Erythroblast (primary cell): ENCODE measurements at regions not wholly inside any gene's neighbourhood (a gene's known extent, or its start where the extent isn't known, plus 50 kb on each side); places are given as distances from the start of the nearest gene placed in this dataset.

Experiments
- DNase-seq, 2 experiments: peaks; one replicate each; lab custom pipeline; 2025; lab: John Stamatoyannopoulos, UW
- GATA1 ChIP-seq: IDR thresholded peaks from 2 replicates; pipeline ENCODE4 v1.6.1; 2011; ENCODE audit warnings: low read depth, mild to moderate bottlenecking, control low read depth, low read length, moderate library complexity
- POLR2A ChIP-seq: IDR thresholded peaks from 2 replicates; pipeline ENCODE4 v1.6.1; 2011; ENCODE audit warnings: mild to moderate bottlenecking, low read length

DNA sequence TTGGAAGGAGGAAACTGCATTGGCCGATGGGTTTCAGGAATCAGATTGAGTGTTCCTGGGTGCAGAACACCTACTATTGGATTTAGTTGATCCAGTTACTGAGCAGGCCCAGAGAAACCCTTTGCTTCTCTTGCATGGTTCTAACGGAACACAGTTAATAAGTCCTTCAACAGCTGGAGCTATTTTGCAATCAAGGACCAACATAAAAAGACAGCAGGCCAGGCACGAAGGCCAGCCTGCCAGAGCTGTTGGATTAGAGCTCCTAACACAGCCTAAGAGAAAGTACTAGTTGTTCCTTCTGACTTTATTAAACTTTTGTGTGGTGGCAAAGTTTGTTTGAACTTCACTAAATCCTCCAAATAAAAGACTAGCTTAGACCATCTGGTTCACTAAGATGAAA is 148.0 kb upstream of the LMO4 start:
- DNase-seq, result no peak
- TF ChIP-seq GATA1 (no peak), POLR2A (no peak)

DNA sequence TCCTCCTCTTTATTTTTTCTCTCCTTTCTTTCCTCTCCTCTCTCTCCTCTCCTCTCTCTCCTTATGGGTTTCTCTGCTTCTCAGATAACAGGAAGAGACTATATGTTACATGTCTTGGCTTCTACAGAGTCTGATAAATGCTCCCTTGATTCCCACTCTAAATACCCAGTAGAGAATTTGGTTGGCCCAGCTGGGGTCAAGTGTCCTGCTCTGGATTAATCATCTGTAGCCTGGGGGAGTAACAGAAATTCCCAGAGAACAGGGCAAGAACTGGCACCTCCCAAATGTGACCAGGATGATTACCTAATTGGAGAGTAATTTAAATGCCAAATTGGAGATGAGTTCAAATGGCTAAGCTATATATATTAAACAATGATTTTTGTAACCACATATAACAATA is 146.1 kb upstream of the LMO4 start:
- DNase-seq, result no peak
- TF ChIP-seq POLR2A, result no peak
- TF ChIP-seq GATA1, result no peak

DNA sequence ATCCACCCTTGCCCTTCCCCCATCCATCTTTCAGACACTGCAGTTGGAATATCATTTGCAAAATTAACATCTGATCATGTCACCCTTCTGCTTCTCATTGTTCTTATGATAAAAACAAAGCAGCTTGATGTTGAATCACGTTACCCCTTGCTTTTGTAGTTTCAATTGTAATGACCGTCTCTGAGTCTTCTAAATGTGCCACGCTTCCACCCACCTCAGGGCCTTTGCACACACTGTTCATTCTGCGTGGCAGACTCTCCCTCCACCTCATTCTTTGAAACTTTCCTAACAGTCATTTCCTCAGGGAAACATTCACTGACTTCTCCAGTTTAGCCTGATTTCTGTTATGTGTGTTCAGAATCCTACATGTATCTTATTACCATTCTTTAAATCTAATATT is 143.6 kb upstream of the LMO4 start:
- no peak for TF ChIP-seq POLR2A
- no peak for TF ChIP-seq GATA1
- DNase-seq, result no peak

DNA sequence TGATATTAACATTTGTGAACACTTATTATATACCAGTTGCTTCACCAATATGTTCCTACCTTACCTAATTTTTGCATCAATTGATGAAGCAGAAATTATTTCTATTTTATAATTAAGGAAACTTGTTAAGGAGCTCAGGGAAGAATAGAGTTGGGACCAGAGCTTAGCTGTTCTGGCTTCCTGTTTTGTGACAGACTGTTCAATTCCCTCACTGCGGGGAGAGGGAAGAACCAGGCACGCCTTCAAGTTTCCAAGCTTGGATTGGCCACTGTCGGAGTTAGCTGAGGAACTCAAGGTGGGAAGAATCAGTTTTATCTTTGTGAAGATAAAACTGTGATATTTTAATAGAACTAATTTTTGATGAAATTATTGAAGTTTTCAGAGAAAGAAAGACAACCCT is 142.3 kb upstream of the LMO4 start:
- no peak for DNase-seq
- TF ChIP-seq POLR2A (no peak), GATA1 (no peak)

DNA sequence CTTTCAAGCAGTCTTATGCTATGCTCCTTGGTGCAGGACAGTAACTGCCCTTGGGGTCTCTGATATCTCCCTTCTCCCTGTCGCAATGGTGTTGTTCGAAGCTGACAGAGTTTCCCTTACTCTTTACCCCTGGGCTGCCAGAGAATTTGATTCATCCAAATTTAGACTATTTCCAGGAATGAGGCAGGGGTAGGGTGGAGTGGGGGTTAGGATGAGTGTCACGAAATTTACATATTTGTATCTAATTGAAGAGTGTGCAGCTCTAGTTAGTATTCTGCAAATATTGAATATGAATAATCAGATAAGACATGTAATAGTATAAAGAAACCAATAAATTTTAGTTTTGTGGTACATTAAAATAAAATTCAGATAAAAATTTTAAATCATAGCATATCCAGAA is 140.0 kb upstream of the LMO4 start:
- DNase-seq, result no peak
- TF ChIP-seq POLR2A (no peak), GATA1 (no peak)

DNA sequence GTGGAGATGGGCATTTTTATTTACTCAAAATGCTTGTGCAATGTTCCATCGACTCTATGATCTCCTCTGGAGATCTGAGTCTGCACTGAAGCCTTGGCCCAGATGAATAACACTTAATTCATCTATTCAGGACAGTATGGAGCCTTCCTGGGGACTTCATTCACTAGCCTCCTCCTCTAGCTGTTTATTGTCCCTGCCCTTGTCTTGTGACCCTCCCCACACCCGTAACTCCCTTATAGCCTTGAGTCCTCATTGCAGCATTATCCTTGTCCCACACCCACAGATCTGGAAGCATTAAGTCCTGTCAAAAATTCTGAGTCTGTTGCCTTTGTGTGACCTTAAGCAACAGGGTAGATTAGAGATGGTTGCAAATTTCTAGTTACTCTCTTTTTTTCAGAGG is 138.3 kb upstream of the LMO4 start:
- TF ChIP-seq POLR2A (no peak), GATA1 (no peak)
- no peak for DNase-seq

DNA sequence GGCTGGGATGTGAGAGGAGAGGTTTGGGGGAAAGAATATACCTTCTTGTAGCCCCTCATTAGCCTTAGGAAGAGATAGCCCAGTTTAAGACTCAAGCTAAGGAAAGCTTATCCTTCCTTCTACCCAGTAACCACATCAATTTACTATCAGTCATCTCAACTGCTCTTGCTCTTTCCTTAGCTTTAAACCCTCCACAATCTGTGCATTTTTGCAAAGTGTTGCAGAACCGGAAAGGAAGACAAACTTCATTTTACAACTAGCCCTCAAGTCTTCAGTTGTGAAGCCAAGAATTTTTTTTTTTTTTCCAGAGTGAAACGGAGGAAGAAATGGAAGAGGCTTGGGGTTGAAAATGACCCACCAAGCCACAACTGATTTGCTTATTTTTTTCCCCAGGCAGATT is 137.0 kb upstream of the LMO4 start:
- TF ChIP-seq POLR2A (no peak), GATA1 (no peak)
- no peak for DNase-seq

DNA sequence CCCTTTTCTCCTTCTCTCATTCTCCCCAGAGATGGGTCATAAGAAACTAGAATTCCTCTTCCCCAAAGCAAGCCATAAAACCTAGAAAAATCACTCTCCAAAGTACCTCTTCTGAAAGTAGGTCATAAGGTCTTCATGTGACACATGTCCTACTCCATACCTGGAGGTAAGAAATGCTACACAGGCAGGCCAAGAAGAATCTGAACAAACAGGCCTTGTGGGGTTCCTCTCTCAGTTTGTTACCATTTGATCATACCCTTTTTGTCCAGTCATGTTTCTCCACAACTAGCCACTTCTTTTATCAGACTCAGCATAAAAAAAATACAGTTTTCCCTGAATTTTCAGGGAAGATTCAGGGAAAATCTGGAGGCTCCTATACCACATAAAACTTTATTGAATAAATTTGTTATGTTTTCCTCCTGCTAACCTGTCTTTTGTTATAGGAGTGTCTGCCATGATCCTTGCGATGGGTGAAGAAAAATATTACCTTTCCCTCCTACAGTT is 134.4 kb upstream of the LMO4 start:
- DNase-seq, result no peak

DNA sequence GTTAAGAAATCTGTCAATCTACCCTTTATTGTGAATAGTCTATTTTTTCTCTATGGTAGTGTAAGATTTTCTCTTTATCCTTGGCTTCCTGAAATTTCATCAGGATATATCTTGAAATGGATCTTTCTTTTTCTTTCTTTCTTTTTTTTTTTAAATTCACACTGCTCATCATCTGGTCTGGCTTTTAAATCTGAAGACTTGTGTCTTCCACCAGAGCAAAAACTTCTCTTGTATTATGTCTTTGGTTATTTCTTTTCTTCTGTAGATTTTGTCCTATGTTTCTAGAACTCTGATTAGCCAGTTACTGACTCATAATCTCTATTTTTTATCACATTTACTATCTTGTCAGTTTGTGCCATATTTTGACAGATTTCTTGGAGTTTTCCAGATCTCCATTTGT is 133.8 kb upstream of the LMO4 start:
- TF ChIP-seq GATA1, result no peak
- TF ChIP-seq POLR2A, result no peak
- DNase-seq, result no peak

More for the DNA sequence above, 134.4 kb upstream of the LMO4 start:
- TF ChIP-seq GATA1 (no peak), POLR2A (no peak)

DNA sequence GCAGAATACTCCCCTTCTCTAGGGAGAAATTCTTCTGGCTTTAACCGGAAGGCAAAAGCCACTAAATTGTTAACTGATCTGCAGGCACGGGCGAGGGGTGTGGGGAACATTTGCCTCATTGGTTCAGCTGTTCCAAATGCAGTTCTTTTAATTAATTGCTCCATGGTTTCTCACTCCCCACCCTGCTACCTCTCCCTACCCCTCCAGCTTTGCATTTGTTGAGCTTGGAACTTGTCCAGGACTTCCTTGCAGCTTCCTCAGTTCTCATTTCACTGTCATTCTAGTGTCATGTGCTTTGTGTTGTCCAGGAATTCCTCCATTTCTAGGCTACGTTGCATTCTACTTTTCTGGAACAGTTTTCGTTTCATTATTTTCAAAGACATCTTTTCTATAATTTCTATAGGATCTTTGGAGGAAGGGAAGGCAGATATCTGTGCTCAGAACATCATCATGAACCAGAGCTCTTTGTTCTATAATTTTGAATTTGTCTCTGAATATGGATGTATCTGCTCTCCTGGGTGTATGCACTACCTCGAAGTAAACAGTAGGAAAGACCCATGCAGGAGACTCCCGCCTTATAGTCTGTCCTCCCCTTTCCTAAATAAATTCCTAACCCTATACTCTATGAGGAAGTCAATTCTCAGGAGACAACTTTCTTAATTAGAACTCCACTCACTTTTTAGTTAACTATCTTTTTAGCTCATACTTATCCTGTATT is 132.4 kb upstream of the LMO4 start:
- no peak for DNase-seq
- no peak for TF ChIP-seq POLR2A
- TF ChIP-seq GATA1, result no peak

DNA sequence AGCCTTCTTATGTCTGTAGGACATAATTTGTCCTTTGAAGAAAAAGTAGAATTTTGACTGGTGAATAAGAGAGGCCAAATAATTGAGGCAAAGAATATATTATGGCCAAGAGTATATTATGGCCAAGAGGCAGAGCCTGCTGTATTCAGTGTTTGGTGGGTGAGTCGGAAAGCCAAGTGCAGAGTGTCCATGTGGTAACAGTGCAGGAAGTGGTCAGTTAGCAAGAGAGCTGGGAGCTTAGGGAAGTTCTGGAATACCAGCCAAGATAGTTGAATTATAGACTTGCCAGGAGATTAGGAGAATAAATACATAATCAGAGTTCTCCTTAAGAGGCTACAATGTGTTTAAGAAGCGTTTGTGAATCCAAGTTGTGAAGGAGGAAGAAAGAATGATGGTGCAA is 131.5 kb upstream of the LMO4 start:
- DNase-seq, result no peak
- TF ChIP-seq POLR2A (no peak), GATA1 (no peak)

DNA sequence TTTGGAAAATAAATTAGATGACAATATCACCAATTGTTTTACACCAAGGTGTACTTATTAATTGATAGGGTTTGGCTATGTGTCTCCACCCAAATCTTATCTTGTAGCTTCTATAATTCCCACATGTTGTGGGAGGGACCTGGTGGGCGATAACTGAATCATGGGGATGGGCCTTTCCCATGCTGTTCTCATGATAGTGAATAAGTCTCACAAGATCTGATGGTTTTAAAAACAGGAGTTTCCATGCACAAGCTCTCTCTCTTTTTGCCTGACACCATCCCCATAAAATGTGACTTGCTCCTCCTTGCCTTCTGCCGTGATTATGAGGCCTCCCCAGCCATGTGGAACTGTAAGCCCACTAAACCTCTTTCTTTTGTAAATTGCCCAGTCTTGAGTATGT is 131.0 kb upstream of the LMO4 start:
- DNase-seq, result peak in 1 of 2 experiments; percentile 48
- TF ChIP-seq GATA1 (no peak), POLR2A (no peak)

DNA sequence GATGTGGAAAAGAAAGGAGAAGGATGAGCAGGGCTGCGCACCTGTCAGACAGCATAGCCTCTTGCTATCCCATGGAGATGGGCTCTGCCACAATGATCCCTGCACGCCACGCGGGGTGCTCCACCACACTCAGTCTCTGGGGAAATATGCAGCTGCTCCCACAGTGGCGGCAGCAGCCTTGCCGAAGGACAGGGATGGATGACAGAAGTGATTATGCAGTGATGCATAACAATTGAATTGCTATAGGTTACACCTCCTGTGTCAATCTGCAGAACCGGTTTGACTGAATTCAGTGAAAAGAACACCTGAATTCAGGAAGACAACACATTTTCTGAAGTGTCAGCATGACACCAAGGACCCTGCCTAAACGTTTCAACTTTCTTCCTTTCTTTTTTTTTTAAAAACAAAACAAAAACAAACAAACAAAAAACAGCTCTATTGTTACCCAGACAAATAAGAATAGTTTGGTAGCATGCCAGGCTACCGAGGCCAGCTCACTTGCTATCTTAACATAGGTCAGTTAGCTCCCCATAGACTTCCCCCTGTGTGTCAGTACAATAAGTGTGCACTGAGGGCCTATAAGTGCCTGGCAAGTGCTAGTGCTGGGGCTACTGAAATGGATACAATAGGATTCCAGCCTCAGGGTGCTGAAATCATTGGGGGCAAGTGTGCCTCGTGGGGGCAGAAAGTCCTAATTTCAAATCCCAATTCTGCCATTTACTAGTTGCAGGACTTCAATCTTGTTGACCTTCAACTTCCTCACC is 127.6 kb upstream of the LMO4 start:
- DNase-seq, result no peak
- TF ChIP-seq POLR2A (no peak), GATA1 (no peak)

DNA sequence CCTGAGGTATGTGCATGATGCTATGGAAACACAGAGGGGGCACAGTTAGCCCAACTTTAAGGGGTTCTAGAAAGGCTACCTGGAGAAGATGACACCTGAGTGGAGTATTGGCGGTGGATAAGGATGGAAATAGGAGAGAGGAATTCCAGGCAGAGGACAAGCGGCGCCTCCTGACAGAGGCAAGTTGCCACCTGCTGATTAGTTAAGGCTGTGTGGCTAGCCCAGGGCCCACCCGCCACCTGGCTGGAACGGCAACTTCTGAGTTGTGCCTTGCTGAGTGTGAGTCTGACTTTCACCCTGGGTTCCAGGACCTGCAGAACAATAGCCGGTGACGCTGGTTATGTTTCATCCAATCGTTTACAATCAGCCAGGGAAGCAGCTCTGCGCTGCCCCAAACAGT is 126.9 kb upstream of the LMO4 start:
- no peak for DNase-seq
- no peak for TF ChIP-seq GATA1
- no peak for TF ChIP-seq POLR2A

DNA sequence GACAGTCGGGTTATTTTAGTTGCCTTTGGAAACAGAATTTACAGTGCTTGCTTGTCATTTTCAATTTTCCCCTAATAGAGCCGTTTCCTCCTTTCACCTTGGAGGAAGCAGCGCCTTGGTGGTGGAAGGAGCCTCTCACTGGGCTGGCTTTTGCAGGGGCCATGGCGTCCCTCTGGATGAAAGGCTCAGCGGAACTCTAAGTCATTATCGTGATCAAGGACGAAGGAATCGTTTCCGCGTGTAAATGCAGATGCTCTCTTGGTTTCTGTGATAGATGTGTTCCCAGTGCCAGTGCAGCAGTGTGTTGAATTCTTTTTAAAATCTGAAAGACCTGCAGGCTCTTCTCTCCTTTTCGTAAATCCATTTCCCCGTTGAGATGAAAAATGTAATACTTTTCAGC is 126.2 kb upstream of the LMO4 start:
- TF ChIP-seq GATA1 (no peak), POLR2A (no peak)
- no peak for DNase-seq
